Nephron progenitor cell (in vitro differentiated cells): ENCODE measurements at regions not wholly inside any gene's neighbourhood (a gene's known extent, or its start where the extent isn't known, plus 50 kb on each side); places are given as distances from the start of the nearest gene placed in this dataset.

Experiments used
- DNase-seq: peaks from one replicate; pipeline ENCODE4 v3.0.0; 2021
- H3K27ac Mint-ChIP-seq: 2 replicates; pipeline ENCODE4 v1.8.0; 2021; ENCODE audit warnings: mild to moderate bottlenecking, moderate library complexity, mixed read lengths
- H3K27me3 Mint-ChIP-seq: 2 replicates; pipeline ENCODE4 v1.8.0; 2021; ENCODE audit warnings: mild to moderate bottlenecking, low read depth, mixed read lengths; ENCODE audit not compliant: poor library complexity
- H3K36me3 Mint-ChIP-seq: 2 replicates; pipeline ENCODE4 v1.8.0; 2021; ENCODE audit warnings: low read depth, mixed read lengths
- H3K4me1 Mint-ChIP-seq: 2 replicates; pipeline ENCODE4 v1.8.0; 2021; ENCODE audit warnings: mixed read lengths
- H3K4me3 Mint-ChIP-seq: 2 replicates; pipeline ENCODE4 v1.8.0; 2021; ENCODE audit warnings: mild to moderate bottlenecking, moderate library complexity, mixed read lengths
- H3K9me3 Mint-ChIP-seq: 2 replicates; pipeline ENCODE4 v1.8.0; 2021; ENCODE audit warnings: mild to moderate bottlenecking, moderate library complexity, mixed read lengths
- CTCF ChIP-seq: fragments of 200-600 bp; sonication (generic); IDR thresholded peaks from 2 replicates; pipeline ENCODE4 v1.5.0; 2021; ENCODE audit warnings: antibody characterized with exemption

- Mint-ChIP-seq H3K27ac (no peak overlapping the region), H3K4me1 (peaks cover 22% of the 10 kb centered on the region), H3K27me3 (peaks cover 3% of the 10 kb centered on the region), H3K4me3 (no peak overlapping the region), H3K9me3 (peaks cover 32% of the 10 kb centered on the region), H3K36me3 (peaks cover 13% of the 10 kb centered on the region)
- no peak for DNase-seq
- TF ChIP-seq CTCF: no peak
Measured at GRCh38 chr5:67644221-67644920, 447.8 kb upstream of the CD180 start.

DNA sequence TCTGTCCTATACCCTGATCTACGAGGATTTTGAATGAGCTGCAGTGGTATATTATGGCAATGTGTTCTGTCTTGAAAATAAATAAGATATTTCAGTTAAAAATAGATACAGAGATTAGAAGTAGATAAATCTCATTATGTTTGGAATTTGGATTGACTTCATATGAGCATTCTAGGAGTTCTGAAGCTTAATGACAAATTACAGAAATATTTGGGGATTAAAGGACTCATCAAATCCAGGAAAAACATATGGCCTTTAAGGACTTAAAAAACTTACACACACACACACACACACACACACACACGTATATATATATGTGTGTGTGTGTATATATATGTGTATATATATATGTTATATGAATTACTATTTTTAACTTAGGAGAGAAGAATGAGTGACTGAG, 446.9 kb upstream of the CD180 start:
- H3K9me3 Mint-ChIP-seq: peaks cover 32% of the 10 kb centered on the region
- H3K4me1 Mint-ChIP-seq: peaks cover 22% of the 10 kb centered on the region
- no peak for TF ChIP-seq CTCF
- DNase-seq: no peak
- H3K27ac Mint-ChIP-seq: no peak overlapping the region
- H3K27me3 Mint-ChIP-seq: peaks cover 3% of the 10 kb centered on the region
- no peak overlapping the region for H3K4me3 Mint-ChIP-seq
- peaks cover 13% of the 10 kb centered on the region for H3K36me3 Mint-ChIP-seq

DNA sequence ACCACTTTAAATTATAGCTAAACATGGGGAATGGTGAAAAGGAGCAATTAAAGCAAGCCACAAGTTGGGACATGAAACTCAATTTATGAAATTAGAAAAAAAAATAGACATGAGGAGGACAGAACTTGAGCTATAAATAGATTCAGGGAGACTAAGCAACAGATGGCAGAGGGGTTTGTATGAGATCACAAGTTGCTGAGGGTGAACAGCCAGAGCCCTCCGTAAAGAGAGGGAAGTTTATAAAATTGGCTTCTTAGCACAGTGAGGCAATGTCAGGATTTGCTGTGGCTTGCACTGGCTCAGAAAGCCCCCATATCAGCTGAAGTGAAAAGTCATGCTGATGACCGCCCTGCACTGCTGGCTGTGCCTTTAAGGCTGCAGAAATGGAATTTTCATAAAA, 443.4 kb upstream of the CD180 start:
- Mint-ChIP-seq H3K27me3 (no peaks in the 10 kb centered on the region), H3K36me3 (peaks cover 22% of the 10 kb centered on the region), H3K4me3 (no peak overlapping the region), H3K27ac (peak overlapping the region; percentile 66), H3K4me1 (peaks cover 18% of the 10 kb centered on the region), H3K9me3 (peaks cover 36% of the 10 kb centered on the region)
- no peak for TF ChIP-seq CTCF
- DNase-seq: no peak

GRCh38 chr5:67639313-67639712, 442.7 kb upstream of the CD180 start:
- H3K4me1 Mint-ChIP-seq: peaks cover 18% of the 10 kb centered on the region
- no peak overlapping the region for H3K27ac Mint-ChIP-seq

GRCh38 chr5:67636850-67637524, 440.4 kb upstream of the CD180 start:
- TF ChIP-seq CTCF: no peak
- Mint-ChIP-seq H3K36me3 (peaks cover 38% of the 10 kb centered on the region), H3K27me3 (no peaks in the 10 kb centered on the region), H3K27ac (no peak overlapping the region), H3K9me3 (peaks cover 50% of the 10 kb centered on the region), H3K4me3 (no peak overlapping the region), H3K4me1 (peaks cover 18% of the 10 kb centered on the region)
- DNase-seq: no peak

More at GRCh38 chr5:67639313-67639712, 442.7 kb upstream of the CD180 start:
- Mint-ChIP-seq H3K4me3 (peak overlapping the region; percentile 10), H3K36me3 (peaks cover 23% of the 10 kb centered on the region), H3K27me3 (no peaks in the 10 kb centered on the region), H3K9me3 (peaks cover 36% of the 10 kb centered on the region)
- no peak for DNase-seq
- no peak for TF ChIP-seq CTCF
